Mammary epithelial cell (primary cell): ENCODE measurements at regions not wholly inside any gene's neighbourhood (a gene's known extent, or its start where the extent isn't known, plus 50 kb on each side); places are given as distances from the start of the nearest gene placed in this dataset.

Experiments used
- CTCF ChIP-seq, 2 donors: IDR thresholded peaks in 1 of 2; conservative IDR thresholded peaks in 1 of 2; 2 replicates each; pipeline ENCODE4 v1.5.1; 2011 to 2012; ENCODE audit warnings: inconsistent platforms in 2 of 2, low read length in 2 of 2, mild to moderate bottlenecking in 2 of 2, control low read depth in 1 of 2, low read depth in 1 of 2; ENCODE audit not compliant: insufficient read depth in 1 of 2; ENCODE audit errors: extremely low read depth in 1 of 2
- EZH2 ChIP-seq: IDR thresholded peaks from 2 replicates; pipeline ENCODE4 v1.6.1; 2012; ENCODE audit warnings: low read length, inconsistent platforms, borderline replicate concordance

- TF ChIP-seq CTCF (conservative IDR thresholded peaks at IDR 0.05 in 1 of 2, IDR thresholded peaks at IDR 0.05 in 1 of 2; ENCODE audit: extremely low read depth in 1 of 2, insufficient read depth in 1 of 2, low read depth in 1 of 2, low read length in 2 of 2): no peak
- no peak for TF ChIP-seq EZH2
These were observed 761.4 kb upstream of the MAN1A1 start for GRCh38 chr6:120111001-120111400.
